ENCODE measurements at regions not wholly inside any gene's neighbourhood (a gene's known extent, or its start where the extent isn't known, plus 50 kb on each side); places are given as distances from the start of the nearest gene placed in this dataset.

- no peak for DNase-seq
Measured at GRCh38 chr5:169445191-169445590, 138.4 kb upstream of the SPDL1 start.

GRCh38 chr5:169442913-169443784 is 140.4 kb upstream of the SPDL1 start:
- no peak for DNase-seq

DNA sequence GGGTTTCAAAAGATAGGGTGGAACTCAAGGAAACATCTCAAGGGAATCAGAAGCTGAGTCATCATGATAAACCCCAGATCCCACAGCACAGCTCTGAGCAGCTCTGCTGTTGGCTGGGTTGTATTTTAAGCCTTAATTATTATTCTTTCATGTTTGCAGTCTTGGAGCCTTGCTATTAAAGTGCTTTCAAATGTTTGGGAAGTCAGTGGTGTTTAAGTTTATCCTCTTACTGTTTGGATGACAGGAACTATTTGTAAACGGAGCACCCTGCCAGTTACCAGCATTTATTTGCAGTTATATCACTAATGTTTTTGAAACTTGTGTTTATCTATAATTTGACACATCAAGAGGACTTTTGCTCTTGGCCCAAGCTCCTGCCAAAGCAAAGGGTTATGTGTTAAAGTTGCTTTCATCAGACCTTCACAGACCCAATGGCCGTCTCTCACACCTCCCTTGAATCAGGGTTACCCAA is 141.1 kb upstream of the SPDL1 start:
- no peak for DNase-seq

- no peak for DNase-seq
Measured at GRCh38 chr5:169440107-169440705, 139.3 kb upstream of the SLIT3 start.

- no peak for DNase-seq
Measured at GRCh38 chr5:169439362-169439761, 138.4 kb upstream of the SLIT3 start.

GRCh38 chr5:169435506-169436229 is 134.7 kb upstream of the SLIT3 start:
- no peak for DNase-seq

GRCh38 chr5:169433221-169433651 is 132.3 kb upstream of the SLIT3 start:
- DNase-seq: no peak

DNA sequence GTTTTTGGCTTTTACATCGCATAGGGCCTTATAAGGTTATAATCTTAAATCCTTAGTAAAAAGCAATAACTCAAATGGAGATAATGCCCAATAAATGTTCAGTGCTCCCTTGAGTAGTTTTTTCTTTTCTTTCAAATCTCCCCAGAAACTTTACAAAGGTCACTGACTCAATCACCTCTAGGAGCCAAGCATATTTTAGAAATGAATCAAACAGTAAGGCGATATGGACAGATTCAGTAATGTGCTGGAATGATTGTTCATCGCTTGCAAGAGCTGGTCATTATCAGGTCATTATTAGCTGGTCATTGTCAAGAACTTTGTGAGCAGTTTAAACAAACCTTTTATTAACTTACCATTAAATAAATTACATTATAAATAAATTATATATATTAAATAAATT is 130.4 kb upstream of the SLIT3 start:
- DNase-seq: no peak

- no peak for DNase-seq
Measured at GRCh38 chr5:169430671-169431070, 129.7 kb upstream of the SLIT3 start.

GRCh38 chr5:169429044-169429443 is 128.1 kb upstream of the SLIT3 start:
- DNase-seq: no peak

GRCh38 chr5:169426784-169427183 is 125.8 kb upstream of the SLIT3 start:
- DNase-seq: no peak

- DNase-seq: no peak
Measured at GRCh38 chr5:169424670-169425378, 123.9 kb upstream of the SLIT3 start.

DNA sequence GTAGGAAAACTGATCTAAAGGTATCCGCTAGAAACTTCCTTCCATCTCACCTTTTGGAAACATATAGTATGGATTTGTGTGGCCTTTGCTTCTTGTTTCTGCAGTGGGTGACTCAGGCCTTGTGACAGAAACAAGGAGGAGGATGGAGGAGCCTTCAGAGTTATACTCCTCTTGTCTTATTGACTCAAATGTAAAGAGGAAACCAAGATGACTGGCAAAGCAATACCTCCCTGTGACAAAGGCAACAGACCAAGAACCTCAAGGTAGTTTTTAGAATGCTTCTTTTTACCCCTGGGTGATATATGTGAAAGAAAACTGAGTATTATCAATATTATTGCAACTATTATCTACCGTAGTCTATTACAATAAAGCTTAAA is 123.3 kb upstream of the SLIT3 start:
- no peak for DNase-seq

GRCh38 chr5:169423580-169424278 is 122.8 kb upstream of the SLIT3 start:
- DNase-seq: no peak

DNA sequence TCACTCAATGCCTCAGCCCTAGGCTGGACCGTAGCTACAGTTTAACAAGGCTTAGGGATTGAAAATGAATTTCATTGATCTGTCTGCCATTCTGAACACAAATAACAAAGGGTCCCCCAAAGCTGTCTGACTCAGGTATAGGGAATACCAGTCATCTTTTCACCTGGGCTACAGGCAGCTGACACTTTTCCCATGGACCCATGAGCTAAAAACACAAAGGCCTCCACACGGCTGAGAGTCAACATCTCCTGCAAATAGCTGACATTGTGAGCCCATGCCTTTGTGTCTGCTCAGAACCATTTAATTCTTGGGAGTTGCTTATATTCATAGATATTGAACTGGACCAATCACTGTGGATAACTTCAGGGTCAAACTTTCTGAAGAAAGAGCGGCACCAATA is 121.1 kb upstream of the SLIT3 start:
- DNase-seq: no peak

DNA sequence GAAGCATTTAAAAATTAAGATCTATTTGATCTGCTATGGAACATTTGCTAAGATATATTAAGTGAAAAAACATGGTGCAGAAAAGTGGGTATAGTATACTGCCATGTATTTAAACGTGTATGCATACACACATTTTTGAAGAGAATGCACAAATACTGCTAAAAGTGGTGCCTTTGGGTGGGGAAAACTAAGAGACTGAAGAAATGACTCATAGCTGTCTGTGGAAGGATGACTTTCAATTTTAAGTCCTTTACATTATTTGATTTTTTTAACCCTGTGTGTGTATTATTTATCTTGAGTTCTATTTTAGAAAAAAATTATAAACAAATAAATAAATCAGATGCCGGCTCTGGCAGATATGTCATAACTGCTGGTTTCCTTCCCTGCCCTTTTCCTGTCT is 120.7 kb upstream of the SLIT3 start:
- DNase-seq: no peak

GRCh38 chr5:169417676-169418075 is 116.7 kb upstream of the SLIT3 start:
- no peak for DNase-seq

- peak; percentile 84 for DNase-seq
Measured at GRCh38 chr5:169416583-169417196, 115.8 kb upstream of the SLIT3 start.

GRCh38 chr5:169415948-169416347 is 115.0 kb upstream of the SLIT3 start:
- no peak for DNase-seq

- no peak for DNase-seq
Measured at GRCh38 chr5:169415371-169415770, 114.4 kb upstream of the SLIT3 start.

- DNase-seq: no peak
Measured at GRCh38 chr5:169413416-169413815, 112.5 kb upstream of the SLIT3 start.

DNA sequence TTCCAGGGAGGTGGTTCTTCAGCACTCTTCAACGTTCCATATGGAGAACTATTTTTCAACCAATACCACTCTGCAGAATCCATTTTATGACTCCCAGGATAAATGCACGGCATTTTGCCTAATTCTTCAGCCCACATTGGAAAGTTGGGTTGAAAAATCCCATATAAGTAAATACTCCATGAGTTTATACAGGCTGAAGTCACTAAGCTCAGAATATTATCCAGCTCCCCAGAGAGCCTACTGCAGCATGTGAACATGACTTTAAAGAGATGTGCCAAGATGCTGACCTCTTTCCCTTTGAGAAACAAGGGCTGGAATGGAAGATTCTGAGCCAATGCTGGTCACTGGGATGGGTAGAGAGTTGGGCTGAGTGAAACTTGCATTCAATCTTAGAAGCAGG is 111.9 kb upstream of the SLIT3 start:
- no peak for DNase-seq

Data from amniotic stem cell (primary cell).